Fibroblast of peridontal ligament (primary cell): ENCODE measurements at regions not wholly inside any gene's neighbourhood (a gene's known extent, or its start where the extent isn't known, plus 50 kb on each side); places are given as distances from the start of the nearest gene placed in this dataset.
A peak's percentile ranks its signal among the peaks of the same experiment; 100 is the strongest.

Source experiments
- DNase-seq: peaks from one replicate; pipeline ENCODE4 v3.0.0-alpha.2; 2010; ENCODE audit errors: extremely low read depth

DNA sequence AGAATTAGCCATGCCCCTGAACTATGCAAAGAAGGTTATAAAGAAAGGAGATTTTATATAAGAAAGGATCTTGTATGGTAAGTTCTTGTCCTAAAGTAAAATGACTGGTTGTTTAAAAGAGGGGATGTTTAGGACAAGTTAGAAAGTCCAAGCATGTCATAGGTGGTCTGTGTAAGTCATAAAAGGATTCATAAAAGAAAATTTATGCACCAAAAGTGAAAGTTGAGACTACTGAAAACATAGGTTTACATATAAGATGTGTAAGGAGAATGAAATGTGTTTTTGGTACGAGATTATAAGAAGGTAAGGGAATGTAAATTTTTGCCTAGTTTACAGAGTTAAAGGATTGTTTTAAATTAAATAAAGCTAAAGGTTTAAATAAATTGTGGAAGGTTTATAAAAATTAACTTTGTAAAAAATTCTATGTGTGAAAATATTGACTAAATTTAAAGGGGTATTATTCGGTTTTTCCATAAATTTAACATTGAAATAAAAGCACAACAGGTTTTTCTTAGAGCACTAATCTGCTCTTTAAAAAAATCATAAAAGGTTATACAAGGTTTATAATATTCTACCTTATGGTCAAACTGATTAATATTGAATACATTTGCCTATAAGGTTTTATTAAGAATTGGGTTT lies 93.6 kb upstream of the UST start:
- peak; percentile 2 for DNase-seq

GRCh38 chr6:148657048-148657447 lies 89.8 kb upstream of the UST start:
- DNase-seq = peak; percentile 62

DNA sequence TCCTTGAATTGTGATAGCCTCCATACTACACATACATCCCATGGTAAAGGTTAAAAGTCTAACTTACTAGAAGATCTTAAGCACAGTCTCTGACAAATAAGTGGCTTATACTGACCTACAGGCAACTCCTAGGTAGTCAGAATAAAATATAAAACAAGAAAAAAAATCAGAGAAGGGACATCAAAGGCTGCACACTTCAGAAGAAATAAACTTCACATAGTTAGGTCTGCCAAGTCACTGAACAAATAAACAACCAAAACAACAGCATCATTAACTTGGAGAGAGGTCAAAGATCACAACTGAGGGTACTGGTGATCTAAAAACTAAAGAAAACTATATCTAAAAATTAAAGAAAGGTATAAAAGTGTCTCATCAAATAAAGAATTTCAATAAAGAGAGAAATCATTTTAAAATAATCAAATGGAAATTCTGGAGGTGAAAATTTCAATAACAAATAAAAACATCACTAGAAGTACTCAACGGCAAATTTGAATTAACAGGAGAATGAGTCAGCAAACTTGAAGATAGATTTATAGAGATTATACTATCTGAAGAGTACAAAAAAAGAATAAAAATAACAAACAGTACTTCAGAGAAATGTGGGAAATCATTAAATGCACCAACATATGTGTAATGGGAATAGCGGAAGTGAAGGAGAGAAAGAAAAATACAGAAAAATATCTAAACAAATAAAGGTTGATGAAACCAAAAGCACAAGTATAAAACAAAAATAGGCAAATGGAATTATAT lies 88.0 kb upstream of the UST start:
- DNase-seq = no peak

- no peak for DNase-seq
Observed at GRCh38 chr6:148667395-148667794, 79.4 kb upstream of the UST start.

GRCh38 chr6:148671085-148671484 lies 75.7 kb upstream of the UST start:
- no peak for DNase-seq

- no peak for DNase-seq
Observed at GRCh38 chr6:148671952-148672351, 74.9 kb upstream of the UST start.

DNA sequence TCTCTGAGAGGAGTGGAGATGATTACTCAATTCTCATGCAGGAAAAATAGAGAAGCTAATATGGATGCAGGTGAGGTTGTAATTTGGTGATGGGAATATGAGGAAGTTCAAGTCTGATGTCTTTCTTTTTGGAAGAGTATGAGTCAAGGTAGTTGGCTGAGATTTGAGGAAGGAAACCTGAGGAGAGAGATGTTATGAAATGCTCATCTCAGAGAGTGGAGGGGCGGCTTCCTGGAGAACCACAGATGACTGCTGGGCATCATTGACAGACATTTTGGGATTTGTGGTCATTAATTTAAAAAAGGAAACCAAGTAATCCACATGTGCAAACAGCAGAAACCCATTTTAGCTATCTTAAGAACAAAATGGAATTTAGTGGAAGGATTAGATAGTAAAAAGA lies 72.5 kb upstream of the UST start:
- DNase-seq = no peak

- no peak for DNase-seq
Observed at GRCh38 chr6:148677594-148678476, 69.0 kb upstream of the UST start.

DNA sequence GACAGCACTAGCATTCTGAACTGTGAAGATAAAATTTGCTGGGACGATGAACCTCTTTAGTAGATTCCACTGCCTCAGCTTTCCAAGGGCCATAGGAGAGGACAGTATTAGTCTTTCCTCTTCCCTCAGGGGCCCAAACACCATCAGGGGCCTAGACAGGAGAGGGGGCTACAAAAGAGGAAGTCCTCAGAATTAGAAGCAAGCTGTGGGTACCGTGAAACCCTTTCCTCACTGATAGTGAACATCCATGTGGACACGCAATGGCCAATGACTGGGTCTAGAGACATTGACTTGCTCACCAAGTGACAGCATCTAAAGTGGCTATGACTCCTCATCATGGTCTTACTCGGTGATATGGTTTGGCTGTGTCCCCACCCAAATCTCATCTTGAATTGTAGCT lies 68.1 kb upstream of the UST start:
- no peak for DNase-seq

GRCh38 chr6:148681666-148682065 lies 65.2 kb upstream of the UST start:
- peak; percentile 5 for DNase-seq

DNA sequence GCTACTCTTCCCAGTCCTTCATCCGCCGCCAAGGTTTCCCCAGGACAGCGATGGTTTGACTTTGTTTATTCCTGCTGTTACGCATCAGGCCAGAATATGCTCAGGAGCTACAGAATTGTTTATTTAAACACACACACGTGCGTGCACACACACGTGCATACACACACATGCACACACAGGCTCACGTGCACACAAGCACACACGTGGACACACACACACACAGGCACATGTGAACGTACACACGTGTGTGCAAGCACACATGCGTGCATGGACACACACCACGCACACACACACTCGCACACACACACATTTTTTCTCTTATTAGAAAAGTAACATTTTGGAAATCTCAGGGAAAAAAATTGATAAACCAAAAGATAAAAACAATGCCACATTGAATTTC lies 64.6 kb upstream of the UST start:
- no peak for DNase-seq

- no peak for DNase-seq
Observed at GRCh38 chr6:148682990-148683389, 63.8 kb upstream of the UST start.

- DNase-seq = no peak
Observed at GRCh38 chr6:148689168-148689567, 57.7 kb upstream of the UST start.

- no peak for DNase-seq
Observed at GRCh38 chr6:148693882-148694484, 52.8 kb upstream of the UST start.
